ENCODE measurements at regions not wholly inside any gene's neighbourhood (a gene's known extent, or its start where the extent isn't known, plus 50 kb on each side); places are given as distances from the start of the nearest gene placed in this dataset.
"Not testable (repeated sequence)": the region's sequence is repeated elsewhere in the genome, so short reads cannot be mapped to it uniquely, and the experiment has no call there.

DNA sequence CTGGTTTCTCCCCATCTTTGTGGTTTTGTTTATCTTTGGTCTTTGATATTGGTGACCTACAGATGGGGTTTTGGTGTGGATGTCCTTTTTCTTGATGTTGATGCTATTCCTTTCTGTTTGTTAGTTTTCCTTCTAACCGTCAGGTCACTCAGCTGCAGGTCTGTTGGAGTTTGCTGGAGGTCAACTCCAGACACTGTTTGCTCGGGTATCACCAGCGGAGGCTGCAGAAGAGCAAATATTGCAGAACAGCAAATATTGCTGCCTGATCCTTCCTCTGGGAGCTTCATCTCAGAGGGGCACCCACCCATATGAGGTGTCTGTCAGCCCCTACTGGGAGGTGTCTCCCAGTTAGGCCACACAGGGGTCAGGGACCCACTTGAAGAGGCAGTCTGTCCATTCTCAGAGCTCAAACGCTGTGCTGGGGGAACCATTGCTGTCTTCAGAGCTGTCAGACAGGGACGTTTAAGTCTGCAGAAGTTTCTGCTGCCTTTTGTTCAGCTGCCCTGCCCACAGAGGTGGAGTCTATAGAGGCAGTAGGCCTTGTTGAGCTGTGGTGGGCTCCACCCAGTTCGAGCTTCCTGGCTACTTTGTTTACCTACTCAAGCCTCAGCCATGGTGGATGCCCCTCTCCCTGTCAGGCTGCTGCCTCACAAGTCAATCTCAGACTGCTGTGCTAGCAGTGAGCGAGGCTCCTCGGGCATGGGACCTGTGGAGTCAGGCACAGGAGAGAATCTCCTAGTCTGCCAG lies 94.8 kb upstream of the BNIP2 start:
- DNase-seq (ENCODE audit: low spot score) = not testable (repeated sequence)

DNA sequence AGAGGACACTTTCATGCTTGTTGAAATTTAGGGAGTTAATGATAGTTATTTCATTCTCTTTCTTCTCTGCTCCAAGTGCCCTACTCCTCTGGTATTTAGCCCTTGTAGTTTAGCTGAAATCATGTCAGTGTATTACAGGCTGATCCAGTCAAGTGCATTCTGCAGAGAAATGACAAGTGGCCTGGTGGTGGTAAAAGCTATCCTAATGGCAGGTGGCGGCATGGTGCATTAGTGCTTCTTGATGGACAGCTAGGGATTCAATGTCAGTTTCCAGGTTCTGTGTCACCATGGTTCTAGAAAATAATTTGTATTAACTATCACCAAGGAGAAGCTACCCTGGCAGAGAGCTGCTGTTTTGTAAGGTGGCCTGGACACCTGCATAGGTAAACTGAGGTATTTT lies 90.0 kb upstream of the BNIP2 start:
- DNase-seq (ENCODE audit: low spot score) = no peak

DNA sequence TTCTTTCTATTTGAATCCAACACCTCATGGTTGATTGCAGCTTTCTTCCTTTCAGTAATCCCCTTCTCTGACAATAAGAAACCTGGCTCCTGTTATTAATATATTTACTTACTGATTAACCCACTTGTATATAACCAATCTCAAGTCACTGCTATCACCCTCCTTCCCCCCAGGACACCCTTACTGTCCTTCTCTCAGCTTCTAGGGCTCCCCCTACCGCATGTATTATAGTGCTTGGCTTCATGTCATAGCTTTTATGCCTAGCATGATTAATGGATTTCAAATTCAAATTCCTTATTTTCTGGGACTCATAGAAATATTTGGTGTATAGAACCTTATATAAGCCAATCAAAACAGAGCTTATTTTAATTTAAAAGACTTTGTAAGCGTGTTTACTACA lies 75.7 kb upstream of the BNIP2 start:
- DNase-seq (ENCODE audit: low spot score) = no peak

DNA sequence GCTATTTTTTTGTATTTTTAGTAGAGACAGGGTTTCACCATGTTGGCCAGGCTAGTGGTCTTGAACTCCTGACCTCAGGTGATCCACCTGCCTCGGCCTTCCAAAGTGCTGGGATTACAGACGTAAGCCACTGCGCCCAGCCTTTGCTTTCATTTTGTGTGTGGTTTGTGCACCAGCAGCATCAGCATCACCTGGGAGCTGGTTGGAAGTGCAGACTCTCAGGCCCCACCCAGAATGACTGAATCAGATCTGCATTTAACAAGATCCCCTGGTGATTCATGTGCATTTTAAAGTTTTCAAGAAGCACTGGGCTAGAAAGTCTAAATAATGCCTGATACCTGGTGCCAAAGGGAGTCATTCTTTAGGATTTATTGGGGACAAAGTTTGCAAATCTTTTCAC lies 73.4 kb upstream of the BNIP2 start:
- no peak for DNase-seq (ENCODE audit: low spot score)

DNA sequence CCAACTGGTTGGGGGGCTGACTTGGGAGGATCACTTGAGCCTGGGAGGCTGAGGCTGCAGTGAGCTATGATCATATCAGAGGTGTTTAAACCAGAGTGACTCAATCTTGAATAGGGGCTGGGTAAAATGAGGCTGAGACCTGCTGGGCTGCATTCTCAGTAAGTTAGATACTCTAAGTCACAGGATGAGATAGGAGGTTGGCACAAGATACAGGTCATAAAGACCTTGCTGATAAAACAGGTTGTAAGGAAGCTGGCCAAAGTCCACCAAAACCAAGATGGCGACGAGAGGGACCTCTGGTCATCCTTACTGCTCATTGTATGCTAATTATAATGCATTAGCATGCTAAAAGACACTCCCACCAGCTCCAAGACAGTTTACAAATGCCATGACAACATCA lies 71.1 kb upstream of the BNIP2 start:
- DNase-seq (ENCODE audit: low spot score) = not testable (repeated sequence)

DNA sequence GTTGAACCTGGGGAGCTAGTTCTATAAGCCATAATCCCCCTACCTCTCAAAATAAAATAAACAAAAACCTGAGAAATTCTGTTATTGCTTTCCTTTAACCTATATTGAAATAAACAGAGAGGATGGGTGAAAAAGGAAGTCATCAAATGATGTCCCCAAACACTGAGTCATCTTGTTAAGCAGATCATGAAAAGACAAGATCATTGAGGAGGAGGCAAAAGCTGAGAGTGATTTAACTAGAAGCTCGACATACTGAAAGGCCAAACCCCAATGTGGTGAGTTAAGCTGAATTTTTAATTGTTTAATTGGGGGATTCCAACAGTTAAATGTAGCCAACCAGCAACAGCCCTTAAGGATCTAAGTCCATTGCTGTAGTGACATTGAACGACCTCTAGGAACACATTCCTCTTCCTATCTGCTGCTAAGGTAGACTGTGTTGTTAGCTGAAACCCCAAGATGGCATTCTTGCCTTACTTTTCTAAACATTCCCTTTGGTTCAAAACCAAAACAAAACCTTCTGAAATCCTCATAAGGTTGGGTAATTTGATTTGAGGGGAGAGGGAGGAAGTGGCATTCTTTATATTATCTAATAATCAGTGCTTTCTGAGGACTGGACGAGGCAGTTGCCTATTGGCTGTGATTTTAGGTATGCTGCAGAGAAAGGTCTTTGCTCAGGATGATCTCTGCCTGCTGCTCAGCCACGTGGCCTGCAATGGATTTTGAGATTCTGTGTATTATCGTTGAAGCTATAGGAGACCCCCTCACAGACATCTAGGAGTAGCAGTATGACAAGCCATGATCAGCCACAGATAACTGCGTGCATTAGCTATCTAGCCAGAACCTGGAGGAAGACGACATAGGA lies 62.7 kb upstream of the BNIP2 start:
- DNase-seq (ENCODE audit: low spot score) = peak; percentile 61

DNA sequence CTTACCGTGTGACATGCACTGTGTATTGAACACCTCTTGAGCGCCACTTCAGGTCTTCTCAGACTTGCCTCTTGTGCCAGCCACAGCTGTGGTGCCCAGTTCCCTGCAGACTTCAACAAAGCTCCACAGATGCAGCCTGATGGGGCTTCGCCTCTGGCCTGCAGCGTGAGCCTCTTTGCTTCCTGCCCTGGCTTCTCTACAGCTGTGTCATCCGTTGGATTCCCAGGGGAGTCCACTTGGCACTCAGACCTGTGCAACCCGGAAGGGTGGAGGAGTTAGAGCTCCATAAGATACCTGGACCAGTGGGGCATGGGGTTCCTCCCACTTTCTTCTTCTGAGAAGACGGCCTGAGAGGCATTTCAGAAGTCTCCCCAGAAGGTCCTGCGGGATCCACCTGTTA lies 57.7 kb upstream of the BNIP2 start:
- DNase-seq (ENCODE audit: low spot score) = no peak

DNA sequence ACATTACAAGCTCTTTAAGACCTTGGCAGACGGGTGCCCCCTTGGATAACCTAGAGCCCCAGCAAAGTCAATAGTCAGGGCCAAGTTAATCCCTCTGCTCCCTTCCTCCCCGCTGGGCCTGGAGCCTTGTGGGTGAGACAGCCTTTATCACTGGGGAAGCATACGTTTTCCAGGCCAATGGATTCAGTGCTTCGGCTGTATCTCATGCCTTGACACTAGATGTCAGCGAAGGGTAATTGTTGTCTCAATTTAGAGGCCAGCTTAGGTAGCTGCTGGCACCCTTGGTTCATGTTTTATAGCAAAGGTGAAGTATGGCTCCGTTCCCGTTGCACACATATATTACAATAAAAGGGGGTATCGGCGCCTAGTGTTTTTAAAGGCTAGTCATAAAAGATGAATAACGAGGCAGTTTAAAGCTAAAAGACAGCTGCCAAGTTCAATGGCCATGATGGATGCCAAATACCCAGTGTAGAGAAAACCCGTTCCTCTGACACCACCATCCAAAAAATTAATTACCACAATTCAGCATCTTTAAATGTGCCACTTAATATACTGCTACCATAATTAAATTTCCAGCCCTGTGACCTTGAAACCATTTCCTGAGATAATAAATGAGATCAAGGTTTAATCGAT lies 52.3 kb upstream of the BNIP2 start:
- DNase-seq (ENCODE audit: low spot score) = peak; percentile 67

DNA sequence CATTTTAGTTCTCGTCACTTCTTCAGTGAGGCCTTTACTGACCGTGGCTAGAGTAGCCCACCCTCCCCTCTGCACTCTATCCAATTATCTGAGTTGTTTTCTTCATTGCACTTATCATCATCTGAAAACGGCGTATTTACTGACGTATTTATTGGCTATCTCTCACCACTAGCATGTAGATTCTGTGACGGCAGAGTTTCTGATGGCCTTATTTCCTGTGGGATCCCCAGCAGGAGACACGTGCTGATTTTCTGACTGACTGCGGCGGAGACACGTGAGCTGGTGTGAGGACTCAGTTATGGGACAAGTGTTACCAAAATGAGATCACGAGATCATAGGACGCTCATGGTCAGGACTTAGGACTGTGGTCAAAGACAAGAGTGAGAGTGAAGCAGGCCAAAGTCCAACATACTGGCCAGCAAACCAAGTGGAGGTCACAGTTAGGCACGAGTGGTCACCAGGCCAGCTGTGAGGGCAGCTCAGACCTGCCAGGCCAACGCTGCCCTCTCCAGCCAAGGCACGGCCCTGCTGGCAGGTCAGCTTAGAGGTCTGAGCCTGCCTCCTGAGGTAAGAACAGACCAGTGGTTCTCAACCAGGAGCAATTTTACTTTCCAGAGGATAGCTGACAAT lies 50.6 kb upstream of the BNIP2 start:
- DNase-seq (ENCODE audit: low spot score) = no peak
